ENCODE measurements at regions not wholly inside any gene's neighbourhood (a gene's known extent, or its start where the extent isn't known, plus 50 kb on each side); places are given as distances from the start of the nearest gene placed in this dataset.
"Not testable (repeated sequence)": the region's sequence is repeated elsewhere in the genome, so short reads cannot be mapped to it uniquely, and the experiment has no call there.

GRCh38 chr5:5904113-5904512, 474.2 kb downstream of the MED10 start:
- FAIRE-seq = no peak

GRCh38 chr5:5902678-5903646, 475.4 kb downstream of the MED10 start:
- FAIRE-seq (no peak), DNase-seq (ENCODE audit: insufficient read length, low spot score) (no peak)

More at GRCh38 chr5:5904113-5904512, 474.2 kb downstream of the MED10 start:
- no peak for DNase-seq (ENCODE audit: insufficient read length, low spot score)

- no peak for DNase-seq (ENCODE audit: insufficient read length, low spot score)
- peak; percentile 26 for FAIRE-seq
Measured at GRCh38 chr5:5900350-5900749, 477.9 kb downstream of the ICE1 start.

- DNase-seq (ENCODE audit: insufficient read length, low spot score) = no peak
- no peak for FAIRE-seq
Measured at GRCh38 chr5:5899716-5900115, 477.2 kb downstream of the ICE1 start.

- DNase-seq (ENCODE audit: insufficient read length, low spot score) = no peak
- FAIRE-seq = no peak
Measured at GRCh38 chr5:5888284-5888683, 465.8 kb downstream of the ICE1 start.

- FAIRE-seq = no peak
- no peak for DNase-seq (ENCODE audit: insufficient read length, low spot score)
Measured at GRCh38 chr5:5887833-5888232, 465.4 kb downstream of the ICE1 start.

- no peak for FAIRE-seq
- DNase-seq (ENCODE audit: insufficient read length, low spot score) = no peak
Measured at GRCh38 chr5:5886812-5887486, 464.5 kb downstream of the ICE1 start.

- no peak for FAIRE-seq
- DNase-seq (ENCODE audit: insufficient read length, low spot score) = no peak
Measured at GRCh38 chr5:5886353-5886752, 463.9 kb downstream of the ICE1 start.

GRCh38 chr5:5885782-5886181, 463.3 kb downstream of the ICE1 start:
- FAIRE-seq (no peak), DNase-seq (ENCODE audit: insufficient read length, low spot score) (no peak)

- FAIRE-seq (no peak), DNase-seq (ENCODE audit: insufficient read length, low spot score) (no peak)
Measured at GRCh38 chr5:5884593-5884992, 462.1 kb downstream of the ICE1 start.

- FAIRE-seq = no peak
- DNase-seq (ENCODE audit: insufficient read length, low spot score) = no peak
Measured at GRCh38 chr5:5883562-5883961, 461.1 kb downstream of the ICE1 start.

- DNase-seq (ENCODE audit: insufficient read length, low spot score) = no peak
- FAIRE-seq = no peak
Measured at GRCh38 chr5:5883146-5883545, 460.7 kb downstream of the ICE1 start.

GRCh38 chr5:5882706-5883105, 460.2 kb downstream of the ICE1 start:
- no peak for DNase-seq (ENCODE audit: insufficient read length, low spot score)
- FAIRE-seq = no peak

GRCh38 chr5:5881294-5881693, 458.8 kb downstream of the ICE1 start:
- DNase-seq (ENCODE audit: insufficient read length, low spot score) = no peak
- FAIRE-seq = no peak

GRCh38 chr5:5880077-5880763, 457.7 kb downstream of the ICE1 start:
- no peak for DNase-seq (ENCODE audit: insufficient read length, low spot score)
- FAIRE-seq = peak; percentile 51

GRCh38 chr5:5857396-5857795, 434.9 kb downstream of the ICE1 start:
- DNase-seq (ENCODE audit: insufficient read length, low spot score) (no peak), FAIRE-seq (no peak)

GRCh38 chr5:5854087-5854486, 431.6 kb downstream of the ICE1 start:
- no peak for FAIRE-seq

GRCh38 chr5:5838493-5838892, 416.0 kb downstream of the ICE1 start:
- FAIRE-seq = no peak
- no peak for DNase-seq (ENCODE audit: insufficient read length, low spot score)

More at GRCh38 chr5:5854087-5854486, 431.6 kb downstream of the ICE1 start:
- DNase-seq (ENCODE audit: insufficient read length, low spot score) = no peak

GRCh38 chr5:5831622-5832021, 409.1 kb downstream of the ICE1 start:
- DNase-seq (ENCODE audit: insufficient read length, low spot score); FAIRE-seq: not testable (repeated sequence)

GRCh38 chr5:5828619-5829018, 406.1 kb downstream of the ICE1 start:
- FAIRE-seq (no peak), DNase-seq (ENCODE audit: insufficient read length, low spot score) (no peak)

GRCh38 chr5:5826911-5827310, 404.4 kb downstream of the ICE1 start:
- no peak for FAIRE-seq

More at GRCh38 chr5:5826911-5827310, 404.4 kb downstream of the ICE1 start:
- no peak for DNase-seq (ENCODE audit: insufficient read length, low spot score)
